Hematopoietic multipotent progenitor cell treated with erythropoietin and hydrocortisone succinate and interleukin-3 and kit ligand, for 4 days (in vitro differentiated cells): ENCODE measurements at regions not wholly inside any gene's neighbourhood (a gene's known extent, or its start where the extent isn't known, plus 50 kb on each side); places are given as distances from the start of the nearest gene placed in this dataset.
"Not testable (repeated sequence)": the region's sequence is repeated elsewhere in the genome, so short reads cannot be mapped to it uniquely, and the experiment has no call there.

Experiments used
- DNase-seq: peaks from one replicate; pipeline ENCODE4 v3.0.0-alpha.2; 2015

- DNase-seq, result no peak
Observed at GRCh38 chr9:135366104-135366503, 113.5 kb upstream of the PPP1R26 start.

GRCh38 chr9:135369412-135369990, 110.1 kb upstream of the PPP1R26 start:
- DNase-seq, result no peak

- DNase-seq, result no peak
Observed at GRCh38 chr9:135370411-135371375, 108.9 kb upstream of the PPP1R26 start.

GRCh38 chr9:135371535-135371934, 108.0 kb upstream of the PPP1R26 start:
- DNase-seq, result no peak

GRCh38 chr9:135372036-135372435, 107.5 kb upstream of the PPP1R26 start:
- DNase-seq, result no peak

GRCh38 chr9:135372501-135373008, 107.0 kb upstream of the PPP1R26 start:
- DNase-seq, result no peak

- no peak for DNase-seq
Observed at GRCh38 chr9:135373151-135373685, 106.4 kb upstream of the PPP1R26 start.

GRCh38 chr9:135373820-135374219, 105.8 kb upstream of the PPP1R26 start:
- DNase-seq, result no peak

- no peak for DNase-seq
Observed at GRCh38 chr9:135374591-135374990, 105.0 kb upstream of the PPP1R26 start.

- DNase-seq, result no peak
Observed at GRCh38 chr9:135375001-135375400, 104.6 kb upstream of the PPP1R26 start.

GRCh38 chr9:135376511-135377265, 102.9 kb upstream of the PPP1R26 start:
- no peak for DNase-seq

GRCh38 chr9:135377431-135377830, 102.2 kb upstream of the PPP1R26 start:
- no peak for DNase-seq

GRCh38 chr9:135378751-135379150, 100.8 kb upstream of the PPP1R26 start:
- no peak for DNase-seq

- DNase-seq, result peak; percentile 50
Observed at GRCh38 chr9:135379540-135380267, 99.9 kb upstream of the PPP1R26 start.

- no peak for DNase-seq
Observed at GRCh38 chr9:135380311-135380960, 99.1 kb upstream of the PPP1R26 start.

- DNase-seq, result no peak
Observed at GRCh38 chr9:135381762-135382310, 97.7 kb upstream of the PPP1R26 start.

GRCh38 chr9:135384226-135384625, 95.4 kb upstream of the PPP1R26 start:
- DNase-seq, result no peak

GRCh38 chr9:135384815-135385405, 94.7 kb upstream of the PPP1R26 start:
- not testable (repeated sequence) for DNase-seq

- DNase-seq, result no peak
Observed at GRCh38 chr9:135385793-135386192, 93.8 kb upstream of the PPP1R26 start.

GRCh38 chr9:135387976-135388375, 91.6 kb upstream of the PPP1R26 start:
- DNase-seq, result no peak

GRCh38 chr9:135388530-135388929, 91.1 kb upstream of the PPP1R26 start:
- DNase-seq, result no peak
